EL (cell line): ENCODE measurements at regions not wholly inside any gene's neighbourhood (a gene's known extent, or its start where the extent isn't known, plus 50 kb on each side); places are given as distances from the start of the nearest gene placed in this dataset.
"Not testable (repeated sequence)": the region's sequence is repeated elsewhere in the genome, so short reads cannot be mapped to it uniquely, and the experiment has no call there.

Experiments used
- DNase-seq: peaks from one replicate; pipeline ENCODE4 v3.0.0-alpha.2; 2016

- no peak for DNase-seq
Observed at GRCh38 chr6:109875973-109876372, 102.1 kb upstream of the GPR6 start.

GRCh38 chr6:109877028-109878004 is 100.8 kb upstream of the GPR6 start:
- DNase-seq: no peak

- not testable (repeated sequence) for DNase-seq
Observed at GRCh38 chr6:109878005-109878690, 100.0 kb upstream of the GPR6 start.

GRCh38 chr6:109879081-109879480 is 99.0 kb upstream of the GPR6 start:
- DNase-seq: not testable (repeated sequence)

GRCh38 chr6:109879521-109879920 is 98.6 kb upstream of the GPR6 start:
- DNase-seq: no peak

- not testable (repeated sequence) for DNase-seq
Observed at GRCh38 chr6:109881069-109881468, 97.0 kb upstream of the GPR6 start.

GRCh38 chr6:109881953-109882490 is 96.1 kb upstream of the GPR6 start:
- not testable (repeated sequence) for DNase-seq

- no peak for DNase-seq
Observed at GRCh38 chr6:109891924-109892323, 86.2 kb upstream of the GPR6 start.

- DNase-seq: no peak
Observed at GRCh38 chr6:109892451-109893435, 85.4 kb upstream of the GPR6 start.

- DNase-seq: no peak
Observed at GRCh38 chr6:109893606-109894005, 84.5 kb upstream of the GPR6 start.

- no peak for DNase-seq
Observed at GRCh38 chr6:109894181-109894580, 83.9 kb upstream of the GPR6 start.

GRCh38 chr6:109896341-109896740 is 81.8 kb upstream of the GPR6 start:
- peak; percentile 11 for DNase-seq

- DNase-seq: no peak
Observed at GRCh38 chr6:109897025-109897424, 81.1 kb upstream of the GPR6 start.

- DNase-seq: no peak
Observed at GRCh38 chr6:109897561-109898080, 80.5 kb upstream of the GPR6 start.

- DNase-seq: no peak
Observed at GRCh38 chr6:109901976-109902375, 76.1 kb upstream of the GPR6 start.

GRCh38 chr6:109902870-109903269 is 75.2 kb upstream of the GPR6 start:
- no peak for DNase-seq

- no peak for DNase-seq
Observed at GRCh38 chr6:109910571-109910970, 67.5 kb upstream of the GPR6 start.

- no peak for DNase-seq
Observed at GRCh38 chr6:109912118-109912517, 66.0 kb upstream of the GPR6 start.

GRCh38 chr6:109912952-109913351 is 65.2 kb upstream of the GPR6 start:
- DNase-seq: peak; percentile 7

- DNase-seq: not testable (repeated sequence)
Observed at GRCh38 chr6:109915748-109916147, 62.4 kb upstream of the GPR6 start.

- no peak for DNase-seq
Observed at GRCh38 chr6:109916759-109917158, 61.4 kb upstream of the GPR6 start.

GRCh38 chr6:109918227-109918626 is 59.9 kb upstream of the GPR6 start:
- DNase-seq: no peak
